Retinal pigment epithelial cell (primary cell): ENCODE measurements at regions not wholly inside any gene's neighbourhood (a gene's known extent, or its start where the extent isn't known, plus 50 kb on each side); places are given as distances from the start of the nearest gene placed in this dataset.

Experiments
- DNase-seq: peaks from one replicate; pipeline ENCODE4 v3.0.0-alpha.2; 2010; ENCODE audit warnings: low read depth
- H3K4me3 ChIP-seq: 2 replicates; pipeline ENCODE4 v1.5.1; 2011; ENCODE audit warnings: mild to moderate bottlenecking, low read length, control low read depth, moderate library complexity
- CTCF ChIP-seq: conservative IDR thresholded peaks from 2 replicates; pipeline ENCODE4 v1.5.1; 2011; ENCODE audit warnings: low read depth, low read length, control low read depth, inconsistent platforms

GRCh38 chr9:95742821-95743220, 132.7 kb upstream of the ERCC6L2 start:
- TF ChIP-seq CTCF, result no peak
- H3K4me3 ChIP-seq, result no peak overlapping the region
- no peak for DNase-seq

- H3K4me3 ChIP-seq, result no peak overlapping the region
- no peak for DNase-seq
- no peak for TF ChIP-seq CTCF
These were observed 133.9 kb upstream of the ERCC6L2 start for GRCh38 chr9:95741631-95742030.

- DNase-seq, result no peak
- H3K4me3 ChIP-seq, result no peak overlapping the region
- no peak for TF ChIP-seq CTCF
These were observed 135.1 kb upstream of the ERCC6L2 start for GRCh38 chr9:95740217-95741004.

GRCh38 chr9:95738438-95738837, 137.1 kb upstream of the ERCC6L2 start:
- DNase-seq, result no peak
- TF ChIP-seq CTCF, result no peak
- no peak overlapping the region for H3K4me3 ChIP-seq

- TF ChIP-seq CTCF, result no peak
- H3K4me3 ChIP-seq, result no peak overlapping the region
These were observed 138.5 kb upstream of the ERCC6L2 start for GRCh38 chr9:95736891-95737522.

GRCh38 chr9:95736370-95736769, 139.1 kb upstream of the ERCC6L2 start:
- no peak overlapping the region for H3K4me3 ChIP-seq
- no peak for DNase-seq
- peak; percentile 61 for TF ChIP-seq CTCF

More at GRCh38 chr9:95736891-95737522, 138.5 kb upstream of the ERCC6L2 start:
- DNase-seq, result no peak

- no peak overlapping the region for H3K4me3 ChIP-seq
- no peak for TF ChIP-seq CTCF
- no peak for DNase-seq
These were observed 139.8 kb upstream of the ERCC6L2 start for GRCh38 chr9:95735701-95736100.
